Lung (tissue), 11 donors: ENCODE measurements at regions not wholly inside any gene's neighbourhood (a gene's known extent, or its start where the extent isn't known, plus 50 kb on each side); places are given as distances from the start of the nearest gene placed in this dataset.

Experiments
- ATAC-seq: fragments of 200-7000 bp; cut with Tn5 transposase; one replicate; pipeline ENCODE4 v1.9.1; 2020; ENCODE audit warnings: moderate number of reproducible peaks; ENCODE audit not compliant: insufficient read depth, low FRiP score
- DNase-seq, 3 donors: peaks; one replicate each; pipeline ENCODE4 v3.0.0-alpha.2; 2013 to 2017
- H3K27ac ChIP-seq, 2 donors: one replicate each; pipeline ENCODE4 v1.5.1; 2013; ENCODE audit warnings: mild to moderate bottlenecking in 2 of 2, moderate library complexity in 2 of 2, control low read depth in 1 of 2, inconsistent platforms in 1 of 2, low read depth in 1 of 2, low read length in 1 of 2
- H3K27me3 ChIP-seq, 3 donors: one replicate each; pipeline ENCODE4 v1.5.1; 2013; ENCODE audit warnings: low read length in 2 of 3; ENCODE audit not compliant: control insufficient read depth in 3 of 3, insufficient read depth in 3 of 3
- H3K36me3 ChIP-seq, 4 donors: one replicate each; pipeline ENCODE4 v1.5.1; 2013; ENCODE audit warnings: low read length in 4 of 4, mild to moderate bottlenecking in 1 of 4, moderate library complexity in 1 of 4; ENCODE audit not compliant: control insufficient read depth in 4 of 4, insufficient read depth in 4 of 4
- H3K4me1 ChIP-seq, 5 donors: one replicate each; pipeline ENCODE4 v1.5.1; 2013; ENCODE audit warnings: low read length in 5 of 5, mild to moderate bottlenecking in 2 of 5, moderate library complexity in 1 of 5; ENCODE audit not compliant: control insufficient read depth in 5 of 5, insufficient read depth in 5 of 5
- H3K4me3 ChIP-seq: one replicate; pipeline ENCODE4 v1.5.1; 2013; ENCODE audit warnings: mild to moderate bottlenecking, control low read depth, moderate library complexity
- H3K9ac ChIP-seq, 2 donors: one replicate each; pipeline ENCODE4 v1.5.1; 2013; ENCODE audit warnings: low read length in 2 of 2, control low read depth in 1 of 2; ENCODE audit not compliant: insufficient read depth in 1 of 2
- H3K9me3 ChIP-seq, 4 donors: one replicate each; pipeline ENCODE4 v1.5.1; 2013; ENCODE audit warnings: low read length in 3 of 4, mild to moderate bottlenecking in 1 of 4, moderate library complexity in 1 of 4; ENCODE audit not compliant: control insufficient read depth in 4 of 4, insufficient read depth in 3 of 4
- CTCF ChIP-seq: IDR thresholded peaks from 2 replicates; pipeline ENCODE4 v1.5.1; 2012; ENCODE audit warnings: mild to moderate bottlenecking; ENCODE audit errors: control extremely low read depth, extremely low read depth
- WGBS, 2 donors: extraction: QIAGEN DNeasy Blood & Tissue Kit; methylation state at CpG; one replicate each; pipeline ENCODE4 v1.1.7; 2013; 5-methylcytosine and 5-hydroxymethylcytosine counted together
- donor health status: control.
- donor health status: control.
- donor health status: Bipolar disorder and iron deficiency.
- donor health status: healthy.
- donor health status: DM: yes; HTN: yes; CAD: no.

GRCh38 chr4:167702391-167702790 is 389.9 kb upstream of the ANXA10 start:
- Histone ChIP-seq H3K9ac (no peak overlapping the region), H3K36me3 (no peaks in the 10 kb centered on the region), H3K9me3 (no peaks in the 10 kb centered on the region), H3K27me3 (no peaks in the 10 kb centered on the region), H3K27ac (no peak overlapping the region), H3K4me1 (no peaks in the 10 kb centered on the region), H3K4me3 (no peak overlapping the region)
- ATAC-seq (no peak), DNase-seq (no peak)
- no peak for TF ChIP-seq CTCF

GRCh38 chr4:167711517-167711916 is 380.8 kb upstream of the ANXA10 start:
- H3K36me3 ChIP-seq, result no peaks in the 10 kb centered on the region
- 63 to 70% methylated on average over 5 of the region's 5 CpGs for WGBS, 2 donors
- H3K4me3 ChIP-seq, result no peak overlapping the region
- ATAC-seq (no peak), DNase-seq (no peak)
- no peak overlapping the region for H3K9ac ChIP-seq
- H3K27me3 ChIP-seq, result no peaks in the 10 kb centered on the region
- H3K27ac ChIP-seq, result no peak overlapping the region
- H3K9me3 ChIP-seq, result no peaks in the 10 kb centered on the region
- no peaks in the 10 kb centered on the region for H3K4me1 ChIP-seq
- TF ChIP-seq CTCF, result no peak

- no peaks in the 10 kb centered on the region for H3K27me3 ChIP-seq
- no peaks in the 10 kb centered on the region for H3K9me3 ChIP-seq
- TF ChIP-seq CTCF, result no peak
- no peak overlapping the region for H3K4me3 ChIP-seq
- DNase-seq, result no peak
- no peak overlapping the region for H3K27ac ChIP-seq
- H3K36me3 ChIP-seq, result no peaks in the 10 kb centered on the region
- no peak overlapping the region for H3K9ac ChIP-seq
- WGBS, 2 donors, result 90% methylated on average over 1 of the region's 1 CpG
- H3K4me1 ChIP-seq, result no peaks in the 10 kb centered on the region
- no peak for ATAC-seq
Measured at GRCh38 chr4:167713756-167714155, 378.6 kb upstream of the ANXA10 start.

GRCh38 chr4:167715176-167715575 is 377.2 kb upstream of the ANXA10 start:
- no peak overlapping the region for H3K27ac ChIP-seq
- no peak for ATAC-seq
- no peaks in the 10 kb centered on the region for H3K9me3 ChIP-seq
- H3K4me3 ChIP-seq, result no peak overlapping the region
- no peaks in the 10 kb centered on the region for H3K4me1 ChIP-seq
- H3K36me3 ChIP-seq, result no peaks in the 10 kb centered on the region
- no peak overlapping the region for H3K9ac ChIP-seq
- TF ChIP-seq CTCF, result no peak
- DNase-seq, result no peak
- H3K27me3 ChIP-seq, result no peaks in the 10 kb centered on the region
- 70 to 86% methylated on average over 1 of the region's 1 CpG for WGBS, 2 donors
